Uterus (tissue), 3 donors: ENCODE measurements at regions not wholly inside any gene's neighbourhood (a gene's known extent, or its start where the extent isn't known, plus 50 kb on each side); places are given as distances from the start of the nearest gene placed in this dataset.

Source experiments
- DNase-seq, 2 donors: peaks; one replicate each; pipeline ENCODE4 v3.0.0-alpha.2; 2019 to 2020
- H3K27ac ChIP-seq, 2 donors: fragments of 200-600 bp; sonication (generic); 1 replicate in 1 of 2; 2 replicates in 1 of 2; pipeline ENCODE4 v1.5.1; 2016 to 2018
- H3K27me3 ChIP-seq, 2 donors: fragments of 200-600 bp; sonication (generic); one replicate each; pipeline ENCODE4 v1.5.1; 2018 to 2019; ENCODE audit warnings: control low read depth in 1 of 2
- H3K36me3 ChIP-seq, 2 donors: fragments of 200-600 bp; sonication (generic); one replicate each; pipeline ENCODE4 v1.5.1; 2019; ENCODE audit warnings: control low read depth in 1 of 2
- H3K4me1 ChIP-seq, 2 donors: fragments of 200-600 bp; sonication (generic); one replicate each; pipeline ENCODE4 v1.5.1; 2018 to 2019; ENCODE audit warnings: control low read depth in 1 of 2
- H3K4me3 ChIP-seq, 2 donors: fragments of 200-600 bp; sonication (generic); 1 replicate in 1 of 2; 2 replicates in 1 of 2; pipeline ENCODE4 v1.5.1; 2018 to 2019; ENCODE audit warnings: mild to moderate bottlenecking in 1 of 2
- H3K9me3 ChIP-seq, 2 donors: fragments of 200-600 bp; sonication (generic); one replicate each; pipeline ENCODE4 v1.5.1; 2019; ENCODE audit warnings: control low read depth in 1 of 2
- CTCF ChIP-seq, 4 experiments: fragments of 200-600 bp in 2 of 4; fragments of 450-650 bp in 2 of 4; sonication (generic) in 2 of 4; IDR thresholded peaks; one replicate each; pipeline ENCODE4 v1.5.1; 2016 to 2019; ENCODE audit warnings: antibody characterized with exemption in 4 of 4, mild to moderate bottlenecking in 2 of 4, moderate library complexity in 1 of 4
- POLR2A ChIP-seq, 2 donors: fragments of 450-650 bp; IDR thresholded peaks; one replicate each; pipeline ENCODE4 v1.6.1; 2016; ENCODE audit warnings: antibody characterized with exemption in 2 of 2, mild to moderate bottlenecking in 1 of 2, moderate library complexity in 1 of 2
- intact Hi-C: fragments of 100-400 bp; cut with DNase I; formaldehyde crosslinking; loops from one replicate; pipeline ENCODE4 v1.15.1; 2023; ENCODE audit warnings: low total_unique reads
- donor health status: DM: yes; HTN: yes; CAD: no.

GRCh38 chr13:74705438-74705837, 571.2 kb upstream of the KLF12 start:
- DNase-seq = no peak
- Histone ChIP-seq H3K27me3 (no peaks in the 10 kb centered on the region), H3K4me3 (no peak overlapping the region), H3K27ac (no peak overlapping the region), H3K36me3 (no peaks in the 10 kb centered on the region), H3K4me1 (no peaks in the 10 kb centered on the region), H3K9me3 (no peaks in the 10 kb centered on the region)
- intact Hi-C loops = no loop called here
- TF ChIP-seq POLR2A (IDR thresholded peaks at IDR 0.05) (no peak), CTCF (IDR thresholded peaks at IDR 0.05) (no peak)

GRCh38 chr13:74703855-74704387, 569.7 kb upstream of the KLF12 start:
- H3K9me3 ChIP-seq = no peaks in the 10 kb centered on the region
- H3K36me3 ChIP-seq = no peaks in the 10 kb centered on the region
- intact Hi-C loops = no loop called here
- H3K4me1 ChIP-seq = no peaks in the 10 kb centered on the region
- no peak for DNase-seq
- no peak overlapping the region for H3K27ac ChIP-seq
- no peak overlapping the region for H3K4me3 ChIP-seq
- TF ChIP-seq CTCF (IDR thresholded peaks at IDR 0.05) = no peak
- TF ChIP-seq POLR2A (IDR thresholded peaks at IDR 0.05) = no peak
- H3K27me3 ChIP-seq = no peaks in the 10 kb centered on the region

GRCh38 chr13:74696148-74696922, 562.1 kb upstream of the KLF12 start:
- Histone ChIP-seq H3K27me3 (no peaks in the 10 kb centered on the region), H3K4me3 (no peak overlapping the region), H3K4me1 (no peaks in the 10 kb centered on the region), H3K27ac (no peak overlapping the region), H3K9me3 (no peaks in the 10 kb centered on the region), H3K36me3 (no peaks in the 10 kb centered on the region)
- TF ChIP-seq POLR2A (IDR thresholded peaks at IDR 0.05) (no peak), CTCF (IDR thresholded peaks at IDR 0.05) (no peak)
- intact Hi-C loops = no loop called here
- DNase-seq = no peak

- Histone ChIP-seq H3K36me3 (no peaks in the 10 kb centered on the region), H3K9me3 (no peaks in the 10 kb centered on the region), H3K27me3 (no peaks in the 10 kb centered on the region), H3K27ac (no peak overlapping the region), H3K4me1 (no peaks in the 10 kb centered on the region), H3K4me3 (no peak overlapping the region)
- DNase-seq = no peak
- intact Hi-C loops = no loop called here
- TF ChIP-seq POLR2A (IDR thresholded peaks at IDR 0.05) (no peak), CTCF (IDR thresholded peaks at IDR 0.05) (no peak)
Observed at GRCh38 chr13:74695021-74695800, 561.0 kb upstream of the KLF12 start.
